Trophoblast cell (in vitro differentiated cells and primary cell): ENCODE measurements at regions not wholly inside any gene's neighbourhood (a gene's known extent, or its start where the extent isn't known, plus 50 kb on each side); places are given as distances from the start of the nearest gene placed in this dataset.
"Not testable (repeated sequence)": the region's sequence is repeated elsewhere in the genome, so short reads cannot be mapped to it uniquely, and the experiment has no call there.

Experiments used
- DNase-seq, 2 donors: peaks; one replicate each; pipeline ENCODE4 v3.0.0-alpha.2; 2016
- H2AFZ ChIP-seq: 2 replicates; pipeline ENCODE4 v1.6.1; 2013; ENCODE audit warnings: low read length, moderate library complexity, mild to moderate bottlenecking; ENCODE audit not compliant: insufficient read depth, poor library complexity
- H2AK5ac ChIP-seq: 2 replicates; pipeline ENCODE4 v1.6.1; 2013; ENCODE audit warnings: mild to moderate bottlenecking, low read length
- H2BK120ac ChIP-seq: 2 replicates; pipeline ENCODE4 v1.6.1; 2013; ENCODE audit warnings: low read length, mild to moderate bottlenecking, moderate library complexity; ENCODE audit not compliant: insufficient read depth, poor library complexity
- H2BK12ac ChIP-seq: 2 replicates; pipeline ENCODE4 v1.6.1; 2013; ENCODE audit warnings: mild to moderate bottlenecking, low read length, moderate library complexity
- H2BK5ac ChIP-seq: 2 replicates; pipeline ENCODE4 v1.6.1; 2013; ENCODE audit warnings: low read length, low read depth, moderate library complexity, mild to moderate bottlenecking; ENCODE audit not compliant: poor library complexity
- H3K14ac ChIP-seq: 2 replicates; pipeline ENCODE4 v1.6.1; 2013; ENCODE audit warnings: mild to moderate bottlenecking, low read length
- H3K18ac ChIP-seq: 2 replicates; pipeline ENCODE4 v1.6.1; 2013; ENCODE audit warnings: mild to moderate bottlenecking, low read length
- H3K23ac ChIP-seq: 2 replicates; pipeline ENCODE4 v1.6.1; 2013; ENCODE audit warnings: low read length
- H3K27ac ChIP-seq: 2 replicates; pipeline ENCODE4 v1.5.1; 2013; ENCODE audit warnings: low read depth, mild to moderate bottlenecking, inconsistent platforms, low read length, moderate library complexity
- H3K27me3 ChIP-seq: 2 replicates; pipeline ENCODE4 v1.6.1; 2013; ENCODE audit warnings: inconsistent platforms, mild to moderate bottlenecking, low read length, moderate library complexity; ENCODE audit not compliant: insufficient read depth
- H3K36me3 ChIP-seq, 2 experiments: 1 replicate in 1 of 2; 2 replicates in 1 of 2; pipeline ENCODE4 v1.6.1; 2013; ENCODE audit warnings: low read length in 2 of 2, mild to moderate bottlenecking in 2 of 2, moderate library complexity in 1 of 2; ENCODE audit not compliant: insufficient read depth in 2 of 2, control insufficient read depth in 1 of 2
- H3K4ac ChIP-seq: 2 replicates; pipeline ENCODE4 v1.6.1; 2013; ENCODE audit warnings: low read depth, mild to moderate bottlenecking, low read length, moderate library complexity
- H3K4me1 ChIP-seq, 2 experiments: 1 replicate in 1 of 2; 2 replicates in 1 of 2; pipeline ENCODE4 v1.6.1; 2013; ENCODE audit warnings: low read length in 2 of 2, mild to moderate bottlenecking in 2 of 2, moderate library complexity in 1 of 2; ENCODE audit not compliant: insufficient read depth in 2 of 2, control insufficient read depth in 1 of 2
- H3K4me2 ChIP-seq: 2 replicates; pipeline ENCODE4 v1.6.1; 2013; ENCODE audit warnings: inconsistent platforms, mild to moderate bottlenecking, low read length, moderate library complexity
- H3K4me3 ChIP-seq: 2 replicates; pipeline ENCODE4 v1.5.1; 2013; ENCODE audit warnings: mild to moderate bottlenecking, low read depth, low read length, inconsistent platforms
- H3K79me1 ChIP-seq: one replicate; pipeline ENCODE4 v1.6.1; 2013; ENCODE audit warnings: low read length
- H3K79me2 ChIP-seq: 2 replicates; pipeline ENCODE4 v1.6.1; 2013; ENCODE audit warnings: low read length, mild to moderate bottlenecking; ENCODE audit not compliant: control insufficient read depth, insufficient read depth, poor library complexity
- H3K9ac ChIP-seq: 2 replicates; pipeline ENCODE4 v1.6.1; 2013; ENCODE audit warnings: mild to moderate bottlenecking, low read length
- H3K9me3 ChIP-seq: 2 replicates; pipeline ENCODE4 v1.6.1; 2013; ENCODE audit warnings: low read depth, mild to moderate bottlenecking, control low read depth, inconsistent platforms, low read length; ENCODE audit not compliant: insufficient read depth
- H4K12ac ChIP-seq: 2 replicates; pipeline ENCODE4 v1.6.1; 2013; ENCODE audit warnings: low read depth, mild to moderate bottlenecking, low read length, moderate library complexity
- H4K8ac ChIP-seq: 2 replicates; pipeline ENCODE4 v1.6.1; 2013; ENCODE audit warnings: low read depth, mild to moderate bottlenecking, low read length, moderate library complexity
- H4K91ac ChIP-seq: one replicate; pipeline ENCODE4 v1.6.1; 2013; ENCODE audit warnings: low read depth, mild to moderate bottlenecking, low read length, moderate library complexity
- WGBS: extraction: QIAGEN DNeasy Blood & Tissue Kit; methylation state at CpG from one replicate; pipeline ENCODE4 v1.1.7; 2013; ENCODE audit warnings: missing lambda C conversion rate; ENCODE audit not compliant: insufficient read length, insufficient coverage; ENCODE audit errors: extremely low coverage; 5-methylcytosine and 5-hydroxymethylcytosine counted together

DNA sequence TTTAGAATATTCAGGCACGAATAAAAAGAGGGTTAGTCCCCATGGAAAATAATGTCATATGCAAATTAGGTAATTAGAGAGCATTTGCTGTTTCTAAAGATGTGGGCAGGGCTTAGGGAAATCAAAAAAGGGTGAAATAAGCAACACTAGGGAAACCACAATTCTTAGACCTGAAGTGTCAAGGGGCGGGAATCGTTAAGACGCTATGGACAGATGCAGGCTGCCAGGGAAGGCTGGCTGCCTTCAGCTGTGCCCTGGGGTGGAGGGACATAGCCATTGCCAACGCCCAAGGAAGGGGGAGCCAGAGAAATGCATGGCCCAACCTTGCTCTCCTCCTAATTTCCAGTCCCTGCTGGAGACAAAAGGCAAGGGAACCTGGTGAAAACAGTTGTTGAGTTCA lies 141.7 kb upstream of the PROK2 start:
- no peak overlapping the region for H4K8ac ChIP-seq
- H3K27me3 ChIP-seq = no peaks in the 10 kb centered on the region
- no peak overlapping the region for H3K23ac ChIP-seq
- no peak overlapping the region for H2AFZ ChIP-seq
- no peak overlapping the region for H2AK5ac ChIP-seq
- H3K18ac ChIP-seq = no peak overlapping the region
- no peak overlapping the region for H3K27ac ChIP-seq
- no peaks in the 10 kb centered on the region for H3K9me3 ChIP-seq
- H2BK5ac ChIP-seq = no peak overlapping the region
- no peak overlapping the region for H3K4ac ChIP-seq
- no peak overlapping the region for H3K9ac ChIP-seq
- no peak overlapping the region for H2BK120ac ChIP-seq
- no peak for DNase-seq
- H3K4me3 ChIP-seq = no peak overlapping the region
- H3K4me1 ChIP-seq = no peaks in the 10 kb centered on the region
- no peak overlapping the region for H2BK12ac ChIP-seq
- no peak overlapping the region for H3K4me2 ChIP-seq
- no peak overlapping the region for H3K14ac ChIP-seq
- H3K36me3 ChIP-seq = no peaks in the 10 kb centered on the region
- no CpG with 5 or more reads among the region's 5 CpGs for WGBS
- H3K79me1 ChIP-seq = no peaks in the 10 kb centered on the region
- no peak overlapping the region for H4K91ac ChIP-seq
- no peaks in the 10 kb centered on the region for H3K79me2 ChIP-seq
- H4K12ac ChIP-seq = no peak overlapping the region

DNA sequence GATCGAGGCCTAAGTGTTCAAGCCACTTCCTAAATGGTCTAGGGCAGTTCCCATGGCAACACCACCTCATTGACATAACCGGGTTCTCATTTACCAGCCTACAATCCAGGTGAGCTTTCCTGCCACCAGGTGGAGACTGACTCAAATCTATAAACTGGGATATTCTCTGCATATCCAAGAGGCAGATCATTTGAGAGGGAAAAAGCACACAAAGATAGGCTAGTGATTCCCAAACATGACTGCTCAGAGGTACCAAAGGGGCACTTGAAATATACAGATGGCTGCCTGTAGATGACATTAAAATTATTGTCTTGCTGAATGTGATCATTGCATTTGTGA lies 141.3 kb upstream of the PROK2 start:
- H2AK5ac ChIP-seq = no peak overlapping the region
- WGBS = no CpG with 5 or more reads among the region's 2 CpGs
- H3K27ac ChIP-seq = no peak overlapping the region
- no peak overlapping the region for H3K4ac ChIP-seq
- H2BK5ac ChIP-seq = no peak overlapping the region
- H3K79me1 ChIP-seq = no peaks in the 10 kb centered on the region
- peak; percentile 59 to 77 for DNase-seq
- no peak overlapping the region for H3K14ac ChIP-seq
- no peaks in the 10 kb centered on the region for H3K36me3 ChIP-seq
- no peak overlapping the region for H3K18ac ChIP-seq
- no peak overlapping the region for H3K4me3 ChIP-seq
- H4K12ac ChIP-seq = no peak overlapping the region
- no peak overlapping the region for H3K4me2 ChIP-seq
- no peaks in the 10 kb centered on the region for H3K27me3 ChIP-seq
- H4K91ac ChIP-seq = no peak overlapping the region
- H3K23ac ChIP-seq = no peak overlapping the region
- no peaks in the 10 kb centered on the region for H3K79me2 ChIP-seq
- no peak overlapping the region for H3K9ac ChIP-seq
- no peaks in the 10 kb centered on the region for H3K9me3 ChIP-seq
- no peak overlapping the region for H4K8ac ChIP-seq
- no peak overlapping the region for H2BK120ac ChIP-seq
- H2AFZ ChIP-seq = no peak overlapping the region
- H2BK12ac ChIP-seq = no peak overlapping the region
- no peaks in the 10 kb centered on the region for H3K4me1 ChIP-seq

DNA sequence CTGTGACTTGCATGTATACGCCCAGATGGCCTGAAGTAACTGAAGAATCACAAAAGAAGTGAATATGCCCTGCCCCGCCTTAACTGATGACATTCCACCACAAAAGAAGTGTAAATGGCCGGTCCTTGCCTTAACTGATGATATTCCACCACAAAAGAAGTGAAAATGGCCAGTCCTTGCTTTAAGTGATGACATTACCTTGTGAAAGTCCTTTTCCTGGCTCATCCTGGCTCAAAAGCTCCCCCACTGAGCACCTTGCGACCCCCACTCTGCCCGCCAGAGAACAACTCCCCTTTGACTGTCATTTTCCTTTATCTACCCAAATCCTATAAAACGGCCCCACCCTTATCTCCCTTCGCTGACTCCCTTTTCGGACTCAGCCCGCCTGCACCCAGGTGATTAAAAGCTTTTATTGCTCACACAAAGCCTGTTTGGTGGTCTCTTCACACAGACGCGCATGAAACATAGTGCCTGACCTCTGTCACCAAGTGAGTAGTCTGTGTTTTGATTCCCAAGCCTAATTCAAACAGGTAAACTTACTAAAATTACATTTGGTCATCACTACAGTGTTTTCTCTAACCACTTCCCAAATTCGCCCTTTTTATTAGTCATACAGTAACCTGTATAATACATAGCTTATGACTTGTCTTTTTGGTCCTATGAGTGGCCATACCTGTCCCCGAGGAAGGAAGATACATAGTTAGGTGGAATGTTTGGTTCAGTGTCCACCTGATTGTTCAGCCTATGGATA lies 140.7 kb upstream of the PROK2 start:
- H3K4ac ChIP-seq, H3K9me3 ChIP-seq, H4K91ac ChIP-seq, H3K18ac ChIP-seq, H4K8ac ChIP-seq, H3K4me1 ChIP-seq, H3K36me3 ChIP-seq, H3K27me3 ChIP-seq, H3K4me2 ChIP-seq, H2AK5ac ChIP-seq, DNase-seq, H3K4me3 ChIP-seq, H4K12ac ChIP-seq, H3K79me1 ChIP-seq, H3K79me2 ChIP-seq, H3K27ac ChIP-seq, H3K9ac ChIP-seq, H2AFZ ChIP-seq, H2BK5ac ChIP-seq, H2BK12ac ChIP-seq, H3K14ac ChIP-seq, H3K23ac ChIP-seq, H2BK120ac ChIP-seq: not testable (repeated sequence)
- no CpG with 5 or more reads among the region's 13 CpGs for WGBS

DNA sequence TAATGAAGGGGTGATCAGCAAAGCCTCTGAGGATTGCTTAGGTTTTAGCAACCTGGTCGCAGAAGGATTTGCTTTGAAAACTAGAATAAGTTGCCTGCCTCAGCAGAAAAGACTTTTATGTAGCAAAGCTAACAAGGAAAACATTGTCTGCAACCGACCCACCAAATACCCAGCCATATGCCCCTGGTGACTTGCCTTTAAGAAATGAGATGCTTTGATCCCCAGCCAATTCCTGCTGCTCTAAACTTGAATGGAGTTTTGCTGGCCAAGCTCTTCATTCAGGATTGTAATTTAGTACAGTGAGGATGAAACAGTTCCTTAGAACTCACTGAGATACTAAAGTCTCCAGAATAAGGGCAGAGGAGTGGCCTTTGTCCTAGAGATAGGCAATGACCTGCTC lies 139.8 kb upstream of the PROK2 start:
- no peak overlapping the region for H2BK5ac ChIP-seq
- no peak for DNase-seq
- no peak overlapping the region for H3K9ac ChIP-seq
- no peak overlapping the region for H2AFZ ChIP-seq
- H2AK5ac ChIP-seq = no peak overlapping the region
- no peak overlapping the region for H3K27ac ChIP-seq
- no peaks in the 10 kb centered on the region for H3K36me3 ChIP-seq
- no peak overlapping the region for H3K4me3 ChIP-seq
- no peak overlapping the region for H3K14ac ChIP-seq
- H2BK12ac ChIP-seq = no peak overlapping the region
- no peaks in the 10 kb centered on the region for H3K79me1 ChIP-seq
- no peak overlapping the region for H4K8ac ChIP-seq
- no peaks in the 10 kb centered on the region for H3K9me3 ChIP-seq
- no peak overlapping the region for H4K91ac ChIP-seq
- no peak overlapping the region for H4K12ac ChIP-seq
- H3K27me3 ChIP-seq = no peaks in the 10 kb centered on the region
- H3K4me2 ChIP-seq = no peak overlapping the region
- no peaks in the 10 kb centered on the region for H3K4me1 ChIP-seq
- H3K23ac ChIP-seq = no peak overlapping the region
- H3K18ac ChIP-seq = no peak overlapping the region
- H2BK120ac ChIP-seq = no peak overlapping the region
- H3K79me2 ChIP-seq = no peaks in the 10 kb centered on the region
- no CpG with 5 or more reads among the region's 2 CpGs for WGBS
- H3K4ac ChIP-seq = no peak overlapping the region
